ENCODE measurements at regions not wholly inside any gene's neighbourhood (a gene's known extent, or its start where the extent isn't known, plus 50 kb on each side); places are given as distances from the start of the nearest gene placed in this dataset.

GRCh38 chr5:130957151-130957550, 207.9 kb downstream of the HINT1 start:
- no peak overlapping the region for H3K4me3 ChIP-seq
- no peaks in the 10 kb centered on the region for H3K27me3 ChIP-seq
- intact Hi-C loops (cut with DNase I; ENCODE audit: low total_unique reads) = no loop called here
- H3K36me3 ChIP-seq = no peaks in the 10 kb centered on the region
- DNase-seq = no peak
- no peaks in the 10 kb centered on the region for H3K4me1 ChIP-seq
- no peak for TF ChIP-seq POLR2A (IDR thresholded peaks at IDR 0.05)
- TF ChIP-seq CTCF (IDR thresholded peaks at IDR 0.05) = no peak
- no peaks in the 10 kb centered on the region for H3K9me3 ChIP-seq
- no peak overlapping the region for H3K27ac ChIP-seq

- H3K4me3 ChIP-seq = no peak overlapping the region
- no peaks in the 10 kb centered on the region for H3K9me3 ChIP-seq
- intact Hi-C loops (cut with DNase I; ENCODE audit: low total_unique reads) = no loop called here
- no peak for TF ChIP-seq CTCF (IDR thresholded peaks at IDR 0.05)
- TF ChIP-seq POLR2A (IDR thresholded peaks at IDR 0.05) = no peak
- no peak overlapping the region for H3K27ac ChIP-seq
- DNase-seq = no peak
- no peaks in the 10 kb centered on the region for H3K36me3 ChIP-seq
- no peaks in the 10 kb centered on the region for H3K27me3 ChIP-seq
- no peaks in the 10 kb centered on the region for H3K4me1 ChIP-seq
Observed at GRCh38 chr5:130955041-130955440, 210.0 kb downstream of the HINT1 start.

- H3K27me3 ChIP-seq = no peaks in the 10 kb centered on the region
- H3K4me3 ChIP-seq = no peak overlapping the region
- H3K4me1 ChIP-seq = no peaks in the 10 kb centered on the region
- intact Hi-C loops (cut with DNase I; ENCODE audit: low total_unique reads) = no loop called here
- no peaks in the 10 kb centered on the region for H3K9me3 ChIP-seq
- H3K27ac ChIP-seq = no peak overlapping the region
- no peak for DNase-seq
- TF ChIP-seq POLR2A (IDR thresholded peaks at IDR 0.05) = no peak
- TF ChIP-seq CTCF (IDR thresholded peaks at IDR 0.05) = no peak
- no peaks in the 10 kb centered on the region for H3K36me3 ChIP-seq
Observed at GRCh38 chr5:130954336-130954735, 210.7 kb downstream of the HINT1 start.

- TF ChIP-seq POLR2A (IDR thresholded peaks at IDR 0.05) (no peak), CTCF (IDR thresholded peaks at IDR 0.05) (no peak)
- DNase-seq = no peak
- no peaks in the 10 kb centered on the region for H3K4me1 ChIP-seq
Observed at GRCh38 chr5:130939059-130939458, 226.0 kb downstream of the HINT1 start.

GRCh38 chr5:130937046-130937445, 228.0 kb downstream of the HINT1 start:
- DNase-seq = no peak

More at GRCh38 chr5:130939059-130939458, 226.0 kb downstream of the HINT1 start:
- no peaks in the 10 kb centered on the region for H3K36me3 ChIP-seq
- H3K4me3 ChIP-seq = no peak overlapping the region
- H3K9me3 ChIP-seq = no peaks in the 10 kb centered on the region
- intact Hi-C loops (cut with DNase I; ENCODE audit: low total_unique reads) = no loop called here
- H3K27ac ChIP-seq = no peak overlapping the region
- no peaks in the 10 kb centered on the region for H3K27me3 ChIP-seq

More at GRCh38 chr5:130937046-130937445, 228.0 kb downstream of the HINT1 start:
- no peak overlapping the region for H3K27ac ChIP-seq
- no peaks in the 10 kb centered on the region for H3K36me3 ChIP-seq
- no peaks in the 10 kb centered on the region for H3K4me1 ChIP-seq
- TF ChIP-seq POLR2A (IDR thresholded peaks at IDR 0.05) = no peak
- TF ChIP-seq CTCF (IDR thresholded peaks at IDR 0.05) = no peak
- no peaks in the 10 kb centered on the region for H3K27me3 ChIP-seq
- H3K4me3 ChIP-seq = no peak overlapping the region
- H3K9me3 ChIP-seq = no peaks in the 10 kb centered on the region
- intact Hi-C loops (cut with DNase I; ENCODE audit: low total_unique reads) = no loop called here

Data from uterus (tissue), 3 donors.